CD4-positive, CD25-positive, alpha-beta regulatory T cell (primary cell): ENCODE measurements at regions not wholly inside any gene's neighbourhood (a gene's known extent, or its start where the extent isn't known, plus 50 kb on each side); places are given as distances from the start of the nearest gene placed in this dataset.
"Not testable (repeated sequence)": the region's sequence is repeated elsewhere in the genome, so short reads cannot be mapped to it uniquely, and the experiment has no call there.

Experiments used
- ATAC-seq, 2 donors: fragments of 150-1000 bp; cut with Tn5 transposase; one replicate each; pipeline ENCODE4 v1.10.0; 2021; ENCODE audit warnings: low read depth in 2 of 2, moderate number of reproducible peaks in 2 of 2, moderate library complexity in 1 of 2
- DNase-seq, 3 donors: peaks; one replicate each; pipeline versions ENCODE4 v3.0.0 to v3.0.0-alpha.2; 2012 to 2022; ENCODE audit warnings: mixed read lengths in 1 of 3
- H3K27ac ChIP-seq: one replicate; pipeline ENCODE4 v1.7.0; 2013; ENCODE audit warnings: mild to moderate bottlenecking, low read length; ENCODE audit not compliant: insufficient read depth, poor library complexity, severe bottlenecking
- H3K27me3 ChIP-seq: one replicate; pipeline ENCODE4 v1.7.0; 2013; ENCODE audit warnings: low read length; ENCODE audit not compliant: control insufficient read depth, insufficient read depth
- H3K36me3 ChIP-seq: one replicate; pipeline ENCODE4 v1.7.0; 2013; ENCODE audit warnings: mild to moderate bottlenecking, low read length, moderate library complexity; ENCODE audit not compliant: control insufficient read depth, insufficient read depth
- H3K4me1 ChIP-seq: 2 replicates; pipeline ENCODE4 v1.7.0; 2013; ENCODE audit warnings: mild to moderate bottlenecking, low read length; ENCODE audit not compliant: insufficient read depth, control insufficient read depth, poor library complexity, severe bottlenecking
- H3K4me3 ChIP-seq: one replicate; pipeline ENCODE4 v1.7.0; 2013; ENCODE audit warnings: low read depth, mild to moderate bottlenecking, low read length, moderate library complexity
- H3K9me3 ChIP-seq, 2 experiments: 1 replicate in 1 of 2; 2 replicates in 1 of 2; pipeline ENCODE4 v1.7.0; 2013; ENCODE audit warnings: low read length in 2 of 2, mild to moderate bottlenecking in 1 of 2, moderate library complexity in 1 of 2; ENCODE audit not compliant: control insufficient read depth in 2 of 2
- H3K27ac Mint-ChIP-seq, 3 donors: one replicate each; pipeline ENCODE4 v1.8.0; 2020 to 2022; ENCODE audit warnings: mild to moderate bottlenecking in 3 of 3, mixed read lengths in 3 of 3, moderate library complexity in 2 of 3
- H3K27me3 Mint-ChIP-seq: one replicate; pipeline ENCODE4 v1.8.0; 2022; ENCODE audit warnings: mild to moderate bottlenecking, mixed read lengths
- H3K36me3 Mint-ChIP-seq: one replicate; pipeline ENCODE4 v1.8.0; 2020; ENCODE audit warnings: mixed read lengths
- H3K4me1 Mint-ChIP-seq, 4 donors: one replicate each; pipeline ENCODE4 v1.8.0; 2020 to 2022; ENCODE audit warnings: mixed read lengths in 4 of 4, mild to moderate bottlenecking in 1 of 4
- H3K4me3 Mint-ChIP-seq, 4 donors: one replicate each; pipeline ENCODE4 v1.8.0; 2020 to 2022; ENCODE audit warnings: mild to moderate bottlenecking in 4 of 4, mixed read lengths in 4 of 4, moderate library complexity in 3 of 4
- H3K9me3 Mint-ChIP-seq, 7 donors: one replicate each; pipeline ENCODE4 v1.8.0; 2020 to 2022; ENCODE audit warnings: mixed read lengths in 7 of 7, mild to moderate bottlenecking in 3 of 7, moderate library complexity in 2 of 7

DNA sequence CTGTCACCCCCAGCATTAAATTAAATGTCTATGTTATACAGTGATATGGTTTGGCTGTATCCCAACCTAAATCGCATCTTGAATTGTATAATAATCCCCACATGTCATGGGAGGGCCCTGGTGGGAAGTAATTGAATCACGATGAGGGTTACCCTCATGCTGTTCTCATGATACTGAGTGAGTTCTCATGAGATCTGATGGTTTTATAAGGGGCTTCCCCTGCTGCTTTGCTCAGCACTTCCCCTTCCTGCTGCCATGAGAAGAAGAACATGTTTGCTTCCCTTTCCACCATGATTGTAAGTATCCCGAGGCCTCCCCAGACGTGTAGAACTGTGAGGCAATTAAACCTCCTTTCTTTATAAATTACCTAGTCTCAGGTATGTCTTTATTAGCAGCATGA, 445.7 kb downstream of the MRPL39 start:
- Histone ChIP-seq H3K27ac (no peak overlapping the region), H3K36me3 (no peaks in the 10 kb centered on the region), H3K27me3 (no peaks in the 10 kb centered on the region), H3K4me1 (no peaks in the 10 kb centered on the region), H3K9me3 (no peaks in the 10 kb centered on the region), H3K4me3 (no peak overlapping the region)
- no peak overlapping the region for H3K27ac Mint-ChIP-seq
- no peaks in the 10 kb centered on the region for H3K36me3 Mint-ChIP-seq
- H3K4me3 Mint-ChIP-seq, result no peak overlapping the region
- ATAC-seq, result no peak
- DNase-seq, result no peak
- no peaks in the 10 kb centered on the region for H3K4me1 Mint-ChIP-seq
- no peaks in the 10 kb centered on the region for H3K27me3 Mint-ChIP-seq
- peaks cover 3 to 6% (median 4%) of the 10 kb centered on the region in 7 donors for H3K9me3 Mint-ChIP-seq

DNA sequence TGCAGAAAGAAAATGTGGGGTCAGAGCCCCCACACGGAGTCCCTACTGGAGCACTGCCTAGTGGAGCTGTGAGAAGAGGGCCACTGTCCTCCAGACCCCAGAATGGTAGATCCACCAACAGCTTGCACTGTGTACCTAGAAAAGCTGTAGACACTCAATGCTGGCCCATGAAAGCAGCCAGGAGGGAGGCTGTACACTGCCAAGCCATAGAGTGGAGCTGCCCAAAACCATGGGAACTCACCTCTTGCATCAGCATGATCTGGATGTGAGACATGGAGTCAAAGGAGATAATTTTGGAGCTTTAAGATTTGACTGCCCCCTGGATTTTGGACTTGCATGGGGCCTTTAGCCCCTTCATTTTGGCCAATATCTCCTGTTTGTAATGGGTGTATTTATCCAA, 452.3 kb downstream of the MRPL39 start:
- not testable (repeated sequence) for H3K27me3 ChIP-seq, H3K4me3 ChIP-seq, H3K4me1 ChIP-seq, H3K4me3 Mint-ChIP-seq, ATAC-seq, H3K27ac Mint-ChIP-seq, H3K36me3 ChIP-seq, H3K9me3 ChIP-seq, H3K27me3 Mint-ChIP-seq, DNase-seq, H3K27ac ChIP-seq, H3K4me1 Mint-ChIP-seq, H3K36me3 Mint-ChIP-seq
- H3K9me3 Mint-ChIP-seq, result peaks cover 0 to 11% (median 5%) of the 10 kb centered on the region in 7 donors

DNA sequence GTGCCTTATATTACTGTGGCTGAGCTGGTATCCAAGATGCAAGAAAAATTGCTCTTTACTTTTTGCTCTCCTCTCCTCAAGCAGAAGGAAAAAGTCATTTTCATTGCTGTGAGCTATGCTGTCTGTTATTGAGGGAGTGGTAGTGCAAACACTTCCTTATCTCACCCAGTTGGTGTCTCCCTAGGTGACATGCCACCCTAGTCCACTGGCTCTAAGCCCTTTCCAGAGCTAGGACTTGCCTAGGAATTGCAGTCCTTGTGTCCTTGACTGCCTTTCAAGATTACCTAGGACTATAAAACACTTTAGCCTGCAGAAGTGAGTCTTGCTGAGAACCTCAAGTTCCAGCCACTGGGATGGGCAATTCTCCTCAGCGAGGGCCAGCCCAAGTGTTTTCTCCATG, 458.3 kb downstream of the MRPL39 start:
- H3K27ac Mint-ChIP-seq, result no peak overlapping the region
- Histone ChIP-seq H3K36me3 (no peaks in the 10 kb centered on the region), H3K4me1 (no peaks in the 10 kb centered on the region), H3K27me3 (no peaks in the 10 kb centered on the region), H3K9me3 (no peaks in the 10 kb centered on the region), H3K4me3 (no peak overlapping the region), H3K27ac (no peak overlapping the region)
- DNase-seq (no peak), ATAC-seq (no peak)
- H3K4me3 Mint-ChIP-seq, result no peak overlapping the region
- peaks cover 0 to 8% (median 3%) of the 10 kb centered on the region in 7 donors for H3K9me3 Mint-ChIP-seq
- H3K36me3 Mint-ChIP-seq, result no peaks in the 10 kb centered on the region
- H3K4me1 Mint-ChIP-seq, result no peaks in the 10 kb centered on the region
- H3K27me3 Mint-ChIP-seq, result no peaks in the 10 kb centered on the region

GRCh38 chr21:25139414-25139813, 467.9 kb downstream of the MRPL39 start:
- H3K4me3 ChIP-seq, result no peak overlapping the region
- Mint-ChIP-seq H3K4me1 (no peaks in the 10 kb centered on the region), H3K4me3 (no peak overlapping the region), H3K27me3 (no peaks in the 10 kb centered on the region), H3K36me3 (no peaks in the 10 kb centered on the region), H3K27ac (no peak overlapping the region), H3K9me3 (peaks cover 0 to 1% (median 0%) of the 10 kb centered on the region in 7 donors)
- no peaks in the 10 kb centered on the region for H3K27me3 ChIP-seq
- no peaks in the 10 kb centered on the region for H3K9me3 ChIP-seq
- no peak for ATAC-seq
- no peak for DNase-seq
- H3K27ac ChIP-seq, result no peak overlapping the region
- no peaks in the 10 kb centered on the region for H3K4me1 ChIP-seq
- no peaks in the 10 kb centered on the region for H3K36me3 ChIP-seq

- Mint-ChIP-seq H3K4me1 (no peaks in the 10 kb centered on the region), H3K4me3 (no peak overlapping the region), H3K9me3 (peaks cover 1 to 12% (median 3%) of the 10 kb centered on the region in 7 donors)
Measured at GRCh38 chr21:25133939-25134338, 473.3 kb downstream of the MRPL39 start.

GRCh38 chr21:25127811-25128210, 479.5 kb downstream of the MRPL39 start:
- Mint-ChIP-seq H3K27me3 (no peaks in the 10 kb centered on the region), H3K4me1 (no peaks in the 10 kb centered on the region), H3K27ac (no peak overlapping the region), H3K36me3 (no peaks in the 10 kb centered on the region), H3K4me3 (no peak overlapping the region), H3K9me3 (peaks cover 0 to 12% (median 1%) of the 10 kb centered on the region in 7 donors)
- Histone ChIP-seq H3K27ac (no peak overlapping the region), H3K36me3 (no peaks in the 10 kb centered on the region), H3K27me3 (no peaks in the 10 kb centered on the region), H3K4me3 (no peak overlapping the region), H3K4me1 (no peaks in the 10 kb centered on the region), H3K9me3 (no peaks in the 10 kb centered on the region)
- ATAC-seq, result no peak
- DNase-seq, result no peak

More at GRCh38 chr21:25133939-25134338, 473.3 kb downstream of the MRPL39 start:
- no peak overlapping the region for H3K27ac Mint-ChIP-seq
- ATAC-seq (no peak), DNase-seq (no peak)
- no peak overlapping the region for H3K27ac ChIP-seq
- no peaks in the 10 kb centered on the region for H3K4me1 ChIP-seq
- no peaks in the 10 kb centered on the region for H3K27me3 ChIP-seq
- H3K9me3 ChIP-seq, result no peaks in the 10 kb centered on the region
- H3K27me3 Mint-ChIP-seq, result no peaks in the 10 kb centered on the region
- no peak overlapping the region for H3K4me3 ChIP-seq
- H3K36me3 ChIP-seq, result no peaks in the 10 kb centered on the region
- H3K36me3 Mint-ChIP-seq, result no peaks in the 10 kb centered on the region

DNA sequence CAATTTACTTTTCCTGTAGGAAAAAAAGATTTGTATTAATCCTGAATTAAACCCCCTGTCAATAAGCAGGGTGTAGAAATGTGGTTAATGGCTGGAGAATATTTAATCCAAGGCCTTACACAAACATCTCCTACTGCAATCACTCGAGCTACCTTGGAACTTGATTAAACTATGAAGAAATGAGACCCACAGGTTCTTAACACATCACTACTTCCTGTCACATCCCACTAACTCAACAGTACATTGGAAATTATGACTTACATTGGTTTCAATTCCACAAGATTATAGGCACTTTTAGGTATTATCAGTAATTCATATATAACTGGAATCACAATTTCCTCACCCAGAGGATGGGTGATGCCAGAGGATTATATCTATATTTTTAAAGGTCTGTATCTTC, 480.3 kb downstream of the MRPL39 start:
- Mint-ChIP-seq H3K4me1 (no peaks in the 10 kb centered on the region), H3K36me3 (no peaks in the 10 kb centered on the region), H3K4me3 (no peak overlapping the region), H3K27ac (no peak overlapping the region), H3K9me3 (peaks cover 0 to 7% (median 0%) of the 10 kb centered on the region in 7 donors), H3K27me3 (no peaks in the 10 kb centered on the region)
- no peak overlapping the region for H3K4me3 ChIP-seq
- DNase-seq (no peak), ATAC-seq (no peak)
- H3K36me3 ChIP-seq, result no peaks in the 10 kb centered on the region
- H3K9me3 ChIP-seq, result no peaks in the 10 kb centered on the region
- no peaks in the 10 kb centered on the region for H3K27me3 ChIP-seq
- H3K4me1 ChIP-seq, result no peaks in the 10 kb centered on the region
- no peak overlapping the region for H3K27ac ChIP-seq

- Histone ChIP-seq H3K27ac (no peak overlapping the region), H3K27me3 (no peaks in the 10 kb centered on the region), H3K4me3 (no peak overlapping the region), H3K4me1 (no peaks in the 10 kb centered on the region), H3K9me3 (no peaks in the 10 kb centered on the region), H3K36me3 (no peaks in the 10 kb centered on the region)
- DNase-seq, result no peak
- Mint-ChIP-seq H3K4me1 (no peaks in the 10 kb centered on the region), H3K36me3 (no peaks in the 10 kb centered on the region), H3K4me3 (no peak overlapping the region), H3K9me3 (peaks cover 0 to 4% (median 0%) of the 10 kb centered on the region in 7 donors), H3K27ac (no peak overlapping the region), H3K27me3 (no peaks in the 10 kb centered on the region)
- ATAC-seq, result no peak
Measured at GRCh38 chr21:25126564-25126963, 480.7 kb downstream of the MRPL39 start.
